ENCODE measurements at regions not wholly inside any gene's neighbourhood (a gene's known extent, or its start where the extent isn't known, plus 50 kb on each side); places are given as distances from the start of the nearest gene placed in this dataset.

- H4K5ac ChIP-seq (ENCODE audit: insufficient read length, low read depth, low read length): no peak overlapping the region
- CTCF ChIA-PET (ENCODE audit: partially characterized antibody): no interaction called here
- no peak overlapping the region for H3K4ac ChIP-seq (replicated peaks; ENCODE audit: insufficient read length, low read depth, low read length)
- 88% methylated on average over 1 of the region's 1 CpG; no CpG with 5 or more reads in 1 of the 2 experiments for WGBS, 2 experiments (ENCODE audit: extremely low coverage in 1 of 2, insufficient coverage in 1 of 2, insufficient read length in 1 of 2, insufficient replicate concordance in 2 of 2, low coverage in 1 of 2, low lambda C conversion rate in 2 of 2, missing lambda C conversion rate in 1 of 2)
- no peaks in the 10 kb centered on the region for H3K79me2 ChIP-seq (ENCODE audit: control insufficient read depth in 1 of 2, insufficient read depth in 2 of 2, low read length in 2 of 2)
- no peak overlapping the region for H2BK20ac ChIP-seq (ENCODE audit: low read length)
- POLR2A ChIA-PET (ENCODE audit: partially characterized antibody): no interaction called here
- no peak overlapping the region for H2AK5ac ChIP-seq (ENCODE audit: low read depth, low read length)
- DNase-seq (ENCODE audit: low read depth in 1 of 2, low spot score in 2 of 2) (no peak), FAIRE-seq (no peak)
- H2AFZ ChIP-seq (ENCODE audit: low read length): no peak overlapping the region
- H3K4me1 ChIP-seq (replicated peaks in 1 of 4; ENCODE audit: control insufficient read depth in 3 of 4, insufficient read depth in 4 of 4, low read length in 3 of 4): no peaks in the 10 kb centered on the region
- no peak overlapping the region for H4K91ac ChIP-seq (replicated peaks; ENCODE audit: insufficient read length, low read length)
- H4K20me1 ChIP-seq (replicated peaks in 1 of 2; ENCODE audit: control insufficient read depth in 1 of 2, insufficient read depth in 2 of 2, low read length in 2 of 2): no peaks in the 10 kb centered on the region
- H3K14ac ChIP-seq (ENCODE audit: insufficient read length): no peak overlapping the region
- no peak overlapping the region for H4K8ac ChIP-seq (ENCODE audit: extremely low read depth, insufficient read depth, low read length)
- no peaks in the 10 kb centered on the region for H3K27me3 ChIP-seq (replicated peaks in 1 of 4; ENCODE audit: control insufficient read depth in 3 of 4, extremely low read depth in 1 of 4, insufficient read depth in 3 of 4, low read length in 3 of 4)
- no peak overlapping the region for H3K27ac ChIP-seq (ENCODE audit: low read depth, low read length)
- no peak overlapping the region for H2BK12ac ChIP-seq (ENCODE audit: low read depth, low read length)
- H3K56ac ChIP-seq (replicated peaks; ENCODE audit: insufficient read length, low read depth, low read length): no peak overlapping the region
- no peaks in the 10 kb centered on the region for H3K23me2 ChIP-seq (ENCODE audit: low read depth, low read length)
- TF ChIP-seq POLR2A (IDR thresholded peaks at IDR 0.05; ENCODE audit: control extremely low read depth in 1 of 2, low read depth in 2 of 2, low read length in 2 of 2) (no peak), ZNF274 (IDR thresholded peaks at IDR 0.05; ENCODE audit: borderline replicate concordance, extremely low read depth, low read length) (no peak), CBX8 (IDR thresholded peaks at IDR 0.05; ENCODE audit: borderline replicate concordance, low read depth, low read length) (no peak), JUND (IDR thresholded peaks at IDR 0.05; ENCODE audit: low read length) (no peak), TAF1 (IDR thresholded peaks at IDR 0.05; ENCODE audit: low read depth, low read length) (no peak)
- no peak overlapping the region for H3K23ac ChIP-seq (ENCODE audit: insufficient read length)
- no peaks in the 10 kb centered on the region for H3K79me1 ChIP-seq (ENCODE audit: low read depth, low read length)
- no peak overlapping the region for H3K4me2 ChIP-seq (ENCODE audit: insufficient read depth in 1 of 2, low read depth in 2 of 2, low read length in 2 of 2)
- H3K36me3 ChIP-seq (ENCODE audit: control insufficient read depth in 2 of 4, insufficient read depth in 4 of 4, low read length in 3 of 4): no peaks in the 10 kb centered on the region
- H2BK120ac ChIP-seq (replicated peaks; ENCODE audit: low read depth, low read length): no peak overlapping the region
- H3K4me3 ChIP-seq (ENCODE audit: extremely low read depth in 1 of 4, insufficient read depth in 2 of 4, low read depth in 3 of 4, low read length in 4 of 4): no peak overlapping the region
- H3K18ac ChIP-seq (ENCODE audit: extremely low read depth, low read length): no peak overlapping the region
- H2BK5ac ChIP-seq (ENCODE audit: low read depth, low read length): no peak overlapping the region
- H2BK15ac ChIP-seq (ENCODE audit: low read length): no peak overlapping the region
- H3K9ac ChIP-seq (replicated peaks in 1 of 4; ENCODE audit: extremely low read depth in 1 of 4, low read depth in 3 of 4, low read length in 3 of 4): no peak overlapping the region
- H3K9me3 ChIP-seq (ENCODE audit: insufficient read depth in 2 of 2, low read depth in 1 of 2, low read length in 1 of 2): peaks cover 0 to 3% of the 10 kb centered on the region in 2 experiments; a peak in 1 of 4 replicates
These were observed 409.6 kb upstream of the KCNMB2 start for GRCh38 chr3:178126686-178127085.
